ENCODE measurements at regions not wholly inside any gene's neighbourhood (a gene's known extent, or its start where the extent isn't known, plus 50 kb on each side); places are given as distances from the start of the nearest gene placed in this dataset.

GRCh38 chr10:28926932-28927331 lies 249.6 kb downstream of the BAMBI start:
- TF ChIP-seq, protein P1, sequence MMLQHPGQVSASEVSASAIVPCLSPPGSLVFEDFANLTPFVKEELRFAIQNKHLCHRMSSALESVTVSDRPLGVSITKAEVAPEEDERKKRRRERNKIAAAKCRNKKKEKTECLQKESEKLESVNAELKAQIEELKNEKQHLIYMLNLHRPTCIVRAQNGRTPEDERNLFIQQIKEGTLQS (IDR thresholded peaks at IDR 0.05), result no peak
- TF ChIP-seq CTCF (IDR thresholded peaks at IDR 0.05 in 2 of 3, conservative IDR thresholded peaks at IDR 0.05 in 1 of 3; ENCODE audit: borderline replicate concordance in 1 of 3, insufficient read depth in 1 of 3, low read depth in 2 of 3, low read length in 2 of 3), result no peak
- TF ChIP-seq, protein P2, sequence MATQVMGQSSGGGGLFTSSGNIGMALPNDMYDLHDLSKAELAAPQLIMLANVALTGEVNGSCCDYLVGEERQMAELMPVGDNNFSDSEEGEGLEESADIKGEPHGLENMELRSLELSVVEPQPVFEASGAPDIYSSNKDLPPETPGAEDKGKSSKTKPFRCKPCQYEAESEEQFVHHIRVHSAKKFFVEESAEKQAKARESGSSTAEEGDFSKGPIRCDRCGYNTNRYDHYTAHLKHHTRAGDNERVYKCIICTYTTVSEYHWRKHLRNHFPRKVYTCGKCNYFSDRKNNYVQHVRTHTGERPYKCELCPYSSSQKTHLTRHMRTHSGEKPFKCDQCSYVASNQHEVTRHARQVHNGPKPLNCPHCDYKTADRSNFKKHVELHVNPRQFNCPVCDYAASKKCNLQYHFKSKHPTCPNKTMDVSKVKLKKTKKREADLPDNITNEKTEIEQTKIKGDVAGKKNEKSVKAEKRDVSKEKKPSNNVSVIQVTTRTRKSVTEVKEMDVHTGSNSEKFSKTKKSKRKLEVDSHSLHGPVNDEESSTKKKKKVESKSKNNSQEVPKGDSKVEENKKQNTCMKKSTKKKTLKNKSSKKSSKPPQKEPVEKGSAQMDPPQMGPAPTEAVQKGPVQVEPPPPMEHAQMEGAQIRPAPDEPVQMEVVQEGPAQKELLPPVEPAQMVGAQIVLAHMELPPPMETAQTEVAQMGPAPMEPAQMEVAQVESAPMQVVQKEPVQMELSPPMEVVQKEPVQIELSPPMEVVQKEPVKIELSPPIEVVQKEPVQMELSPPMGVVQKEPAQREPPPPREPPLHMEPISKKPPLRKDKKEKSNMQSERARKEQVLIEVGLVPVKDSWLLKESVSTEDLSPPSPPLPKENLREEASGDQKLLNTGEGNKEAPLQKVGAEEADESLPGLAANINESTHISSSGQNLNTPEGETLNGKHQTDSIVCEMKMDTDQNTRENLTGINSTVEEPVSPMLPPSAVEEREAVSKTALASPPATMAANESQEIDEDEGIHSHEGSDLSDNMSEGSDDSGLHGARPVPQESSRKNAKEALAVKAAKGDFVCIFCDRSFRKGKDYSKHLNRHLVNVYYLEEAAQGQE (IDR thresholded peaks at IDR 0.05; ENCODE audit: low read depth), result no peak
- TF ChIP-seq POLR2A (IDR thresholded peaks at IDR 0.05; ENCODE audit: borderline replicate concordance, extremely low read depth, insufficient read depth, insufficient read length), result no peak
- no peak for TF ChIP-seq POLR2AphosphoS5 (IDR thresholded peaks at IDR 0.05; ENCODE audit: low read depth, low read length)
- TF ChIP-seq CEBPB (IDR thresholded peaks at IDR 0.05; ENCODE audit: low read depth), result no peak
- no peak for TF ChIP-seq EZH2 (IDR thresholded peaks at IDR 0.05)

Data from HCT116 (cell line).